Glutamatergic neuron (in vitro differentiated cells): ENCODE measurements at regions not wholly inside any gene's neighbourhood (a gene's known extent, or its start where the extent isn't known, plus 50 kb on each side); places are given as distances from the start of the nearest gene placed in this dataset.

Experiments used
- DNase-seq: peaks from one replicate; pipeline ENCODE4 v3.0.0; 2022
- H3K27ac Mint-ChIP-seq: one replicate; pipeline ENCODE4 v1.8.0; 2020; ENCODE audit warnings: mild to moderate bottlenecking, mixed read lengths, inconsistent platforms; ENCODE audit not compliant: unreplicated experiment
- H3K27me3 Mint-ChIP-seq: one replicate; pipeline ENCODE4 v1.8.0; 2020; ENCODE audit warnings: mild to moderate bottlenecking, moderate library complexity, mixed read lengths, inconsistent platforms; ENCODE audit not compliant: unreplicated experiment
- H3K36me3 Mint-ChIP-seq: one replicate; pipeline ENCODE4 v1.8.0; 2020; ENCODE audit warnings: mild to moderate bottlenecking, mixed read lengths, inconsistent platforms; ENCODE audit not compliant: unreplicated experiment
- H3K4me1 Mint-ChIP-seq: one replicate; pipeline ENCODE4 v1.8.0; 2020; ENCODE audit warnings: mild to moderate bottlenecking, low read depth, mixed read lengths, inconsistent platforms; ENCODE audit not compliant: unreplicated experiment
- H3K4me3 Mint-ChIP-seq: one replicate; pipeline ENCODE4 v1.8.0; 2020; ENCODE audit warnings: mild to moderate bottlenecking, mixed read lengths, inconsistent platforms; ENCODE audit not compliant: unreplicated experiment
- H3K9me3 Mint-ChIP-seq: one replicate; pipeline ENCODE4 v1.8.0; 2020; ENCODE audit warnings: mild to moderate bottlenecking, moderate library complexity, mixed read lengths, inconsistent platforms; ENCODE audit not compliant: unreplicated experiment
- CTCF ChIP-seq: fragments of 200-600 bp; sonication (generic); IDR thresholded peaks from one replicate; pipeline ENCODE4 v1.5.0; 2021; ENCODE audit not compliant: partially characterized antibody, unreplicated experiment

GRCh38 chr19:29342721-29343120 is 129.8 kb upstream of the UQCRFS1 start:
- no peak for TF ChIP-seq CTCF

GRCh38 chr19:29364224-29364726 is 151.3 kb upstream of the UQCRFS1 start:
- no peak for DNase-seq
- Mint-ChIP-seq H3K4me1 (peaks cover 27% of the 10 kb centered on the region), H3K4me3 (no peak overlapping the region), H3K9me3 (peaks cover 1% of the 10 kb centered on the region), H3K27me3 (peaks cover 9% of the 10 kb centered on the region), H3K27ac (no peak overlapping the region), H3K36me3 (peaks cover 5% of the 10 kb centered on the region)
- TF ChIP-seq CTCF, result no peak

More at GRCh38 chr19:29342721-29343120, 129.8 kb upstream of the UQCRFS1 start:
- Mint-ChIP-seq H3K4me3 (no peak overlapping the region), H3K27ac (no peak overlapping the region), H3K4me1 (peaks cover 10% of the 10 kb centered on the region), H3K27me3 (peaks cover 6% of the 10 kb centered on the region), H3K36me3 (peaks cover 38% of the 10 kb centered on the region), H3K9me3 (peaks cover 14% of the 10 kb centered on the region)
- no peak for DNase-seq

- Mint-ChIP-seq H3K27me3 (peaks cover 9% of the 10 kb centered on the region), H3K27ac (no peak overlapping the region), H3K9me3 (peaks cover 1% of the 10 kb centered on the region), H3K4me3 (no peak overlapping the region), H3K4me1 (peaks cover 27% of the 10 kb centered on the region), H3K36me3 (peaks cover 5% of the 10 kb centered on the region)
- TF ChIP-seq CTCF, result no peak
- no peak for DNase-seq
These were observed 152.0 kb upstream of the UQCRFS1 start for GRCh38 chr19:29364999-29365398.

GRCh38 chr19:29365836-29366417 is 153.0 kb upstream of the UQCRFS1 start:
- no peak overlapping the region for H3K27ac Mint-ChIP-seq

More at GRCh38 chr19:29365836-29366417, 153.0 kb upstream of the UQCRFS1 start:
- Mint-ChIP-seq H3K36me3 (peaks cover 5% of the 10 kb centered on the region), H3K4me1 (peaks cover 27% of the 10 kb centered on the region), H3K4me3 (no peak overlapping the region), H3K9me3 (peaks cover 1% of the 10 kb centered on the region), H3K27me3 (peaks cover 9% of the 10 kb centered on the region)
- DNase-seq, result no peak
- TF ChIP-seq CTCF, result no peak
